PC-9 (cell line): ENCODE measurements at regions not wholly inside any gene's neighbourhood (a gene's known extent, or its start where the extent isn't known, plus 50 kb on each side); places are given as distances from the start of the nearest gene placed in this dataset.

Experiments used
- BruUV-seq: library from RNA; stranded (reverse); fragments of 400-500 nt; replicated peaks from 2 replicates; lab custom pipeline; 2021; lab: Mats Ljungman, UMichigan
- CTCF ChIA-PET: fragments of 300-600 bp; sonication (Branson Sonifier 250); formaldehyde crosslinking; loops from one replicate; lab custom pipeline; 2022; ENCODE audit warnings: antibody characterized with exemption; lab: Charles Lee
- POLR2A ChIA-PET: fragments of 300-600 bp; sonication (Branson Sonifier 250); formaldehyde crosslinking; loops from one replicate; lab custom pipeline; 2022; ENCODE audit warnings: antibody characterized with exemption; ENCODE audit not compliant: unreplicated experiment; lab: Charles Lee
- DNase-seq, 2 experiments: peaks; one replicate each; pipeline versions ENCODE4 v3.0.0 to v3.0.0-alpha.2; 2015 to 2022; ENCODE audit warnings: mixed read lengths in 1 of 2
- H2AFZ ChIP-seq: fragments of 200-600 bp; sonication (generic); 2 replicates; pipeline ENCODE4 v1.8.1; 2017; ENCODE audit warnings: antibody characterized with exemption
- H3F3A ChIP-seq: fragments of 200-600 bp; sonication (generic); 2 replicates; pipeline ENCODE4 v1.8.1; 2017; ENCODE audit warnings: antibody characterized with exemption, mild to moderate bottlenecking, low read depth; ENCODE audit not compliant: insufficient read depth
- H3K27ac ChIP-seq: fragments of 200-600 bp; sonication (generic); 2 replicates; pipeline ENCODE4 v1.6.1; 2016; ENCODE audit warnings: mixed run types
- H3K27me3 ChIP-seq: fragments of 200-600 bp; sonication (generic); 2 replicates; pipeline ENCODE4 v1.6.1; 2016; ENCODE audit warnings: low read depth, mixed run types; ENCODE audit not compliant: insufficient read depth
- H3K36me3 ChIP-seq: fragments of 200-600 bp; sonication (generic); 2 replicates; pipeline ENCODE4 v1.6.1; 2016; ENCODE audit warnings: low read depth, mixed run types
- H3K4me1 ChIP-seq: fragments of 200-600 bp; sonication (generic); replicated peaks from 2 replicates; pipeline ENCODE4 v1.6.1; 2016; ENCODE audit warnings: mixed run types; ENCODE audit not compliant: insufficient read depth
- H3K4me2 ChIP-seq: fragments of 200-600 bp; sonication (generic); 2 replicates; pipeline ENCODE4 v1.6.1; 2017; ENCODE audit warnings: mixed run types
- H3K4me3 ChIP-seq: fragments of 200-600 bp; sonication (generic); 2 replicates; pipeline ENCODE4 v1.6.1; 2016; ENCODE audit warnings: mixed run types
- H3K79me2 ChIP-seq: fragments of 200-600 bp; sonication (generic); 2 replicates; pipeline ENCODE4 v1.6.1; 2017; ENCODE audit warnings: low read depth, mixed run types
- H3K9me2 ChIP-seq: fragments of 200-600 bp; sonication (generic); 2 replicates; pipeline ENCODE4 v1.8.1; 2017; ENCODE audit warnings: mild to moderate bottlenecking; ENCODE audit not compliant: insufficient read depth
- H3K9me3 ChIP-seq: fragments of 200-600 bp; sonication (generic); 2 replicates; pipeline ENCODE4 v1.8.1; 2016; ENCODE audit warnings: low read depth; ENCODE audit not compliant: insufficient read depth
- H4K20me1 ChIP-seq: fragments of 200-600 bp; sonication (generic); 2 replicates; pipeline ENCODE4 v1.8.1; 2017; ENCODE audit not compliant: insufficient read depth
- EZH2 ChIP-seq: fragments of 200-600 bp; sonication (generic); IDR thresholded peaks from 2 replicates; pipeline ENCODE4 v1.8.0; 2017; ENCODE audit warnings: antibody characterized with exemption, low read depth
- intact Hi-C: fragments of 100-400 bp; cut with micrococcal nuclease; formaldehyde crosslinking; loops from one replicate; pipeline ENCODE4 v1.10.0; 2022; ENCODE audit not compliant: unreplicated experiment
- TF ChIP-seq, protein P1 (sequence below): fragments of 200-600 bp; sonication (generic); conservative IDR thresholded peaks from 2 replicates; pipeline ENCODE4 v1.6.1; 2017; ENCODE audit warnings: mixed run types, antibody characterized with exemption, mild to moderate bottlenecking, moderate library complexity

DNA sequence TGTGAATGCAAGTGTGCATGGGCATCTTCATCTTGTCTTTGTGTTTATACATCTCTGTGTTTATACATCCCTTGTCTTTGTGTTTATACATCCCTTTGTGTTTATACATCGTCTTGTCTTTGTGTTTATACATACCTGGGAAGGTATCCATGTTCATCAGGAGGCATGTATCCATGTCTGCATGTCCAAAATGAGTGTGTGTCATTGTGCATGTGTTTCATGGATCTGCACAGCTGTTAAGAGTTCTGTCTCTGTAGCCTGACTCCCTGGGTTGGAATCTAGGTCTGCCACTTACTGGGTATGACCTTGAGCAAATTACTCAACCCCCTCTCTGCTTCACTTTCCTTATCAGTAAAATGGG lies 50.1 kb upstream of the SIRPA start:
- BruUV-seq = no TSS peak
- TF ChIP-seq, protein P1, sequence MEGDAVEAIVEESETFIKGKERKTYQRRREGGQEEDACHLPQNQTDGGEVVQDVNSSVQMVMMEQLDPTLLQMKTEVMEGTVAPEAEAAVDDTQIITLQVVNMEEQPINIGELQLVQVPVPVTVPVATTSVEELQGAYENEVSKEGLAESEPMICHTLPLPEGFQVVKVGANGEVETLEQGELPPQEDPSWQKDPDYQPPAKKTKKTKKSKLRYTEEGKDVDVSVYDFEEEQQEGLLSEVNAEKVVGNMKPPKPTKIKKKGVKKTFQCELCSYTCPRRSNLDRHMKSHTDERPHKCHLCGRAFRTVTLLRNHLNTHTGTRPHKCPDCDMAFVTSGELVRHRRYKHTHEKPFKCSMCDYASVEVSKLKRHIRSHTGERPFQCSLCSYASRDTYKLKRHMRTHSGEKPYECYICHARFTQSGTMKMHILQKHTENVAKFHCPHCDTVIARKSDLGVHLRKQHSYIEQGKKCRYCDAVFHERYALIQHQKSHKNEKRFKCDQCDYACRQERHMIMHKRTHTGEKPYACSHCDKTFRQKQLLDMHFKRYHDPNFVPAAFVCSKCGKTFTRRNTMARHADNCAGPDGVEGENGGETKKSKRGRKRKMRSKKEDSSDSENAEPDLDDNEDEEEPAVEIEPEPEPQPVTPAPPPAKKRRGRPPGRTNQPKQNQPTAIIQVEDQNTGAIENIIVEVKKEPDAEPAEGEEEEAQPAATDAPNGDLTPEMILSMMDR = no peak
- TF ChIP-seq EZH2 = no peak
- Histone ChIP-seq H3K9me3 (no peaks in the 10 kb centered on the region), H3K27ac (no peak overlapping the region), H3K79me2 (no peaks in the 10 kb centered on the region), H3K4me2 (no peak overlapping the region), H3K4me3 (no peak overlapping the region), H3K9me2 (no peaks in the 10 kb centered on the region), H4K20me1 (no peaks in the 10 kb centered on the region), H2AFZ (no peak overlapping the region), H3F3A (no peaks in the 10 kb centered on the region), H3K4me1 (no peaks in the 10 kb centered on the region), H3K36me3 (no peaks in the 10 kb centered on the region), H3K27me3 (peaks cover 12% of the 10 kb centered on the region; the same call in 1 of the 2 replicates)
- DNase-seq = no peak
- CTCF ChIA-PET = no interaction called here
- intact Hi-C loops = no loop called here
- POLR2A ChIA-PET = interaction anchor here (1.0 kb wide), 1 partner anchor 84 kb away, joined by 3 read pairs; no protein-coding TSS in a partner anchor

DNA sequence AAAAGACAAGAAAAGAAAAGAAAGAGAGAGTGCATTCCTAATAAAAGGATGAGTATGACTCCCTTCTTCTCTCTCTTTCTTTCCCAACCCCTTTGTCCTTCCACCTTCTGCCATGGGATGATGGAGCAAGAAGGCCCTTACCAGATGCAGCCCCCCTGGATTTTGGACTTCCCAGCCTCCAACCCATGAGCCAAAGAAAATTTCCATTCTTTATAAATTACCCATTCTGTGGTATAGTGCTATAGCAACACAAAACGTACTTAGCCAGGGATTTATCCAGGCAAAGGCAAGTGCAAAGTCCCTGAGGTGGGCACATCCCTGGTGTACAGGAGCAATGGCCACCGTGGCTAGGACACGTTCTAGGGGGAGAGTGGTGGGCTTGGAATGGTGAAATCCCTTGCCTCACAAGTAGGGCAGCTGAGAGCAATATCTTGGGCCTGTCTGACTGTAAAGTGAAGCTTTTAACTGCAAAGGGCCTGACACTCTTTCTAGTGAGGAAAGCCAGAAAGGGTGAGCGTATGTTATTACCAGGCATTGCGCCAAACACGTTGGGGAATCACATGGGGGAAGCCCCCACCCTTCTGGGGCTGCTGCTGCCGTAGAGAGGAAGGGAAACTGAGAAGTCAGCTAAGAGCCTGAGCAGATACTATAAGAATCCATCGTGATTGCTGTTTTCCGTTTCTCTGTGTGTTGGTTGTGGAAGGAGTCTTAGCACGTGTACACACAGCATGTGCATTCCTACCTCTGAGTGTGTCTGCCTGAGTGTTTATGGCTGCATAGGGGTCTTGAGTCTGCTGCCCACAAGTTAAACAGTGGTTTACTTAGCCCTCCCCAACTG lies 50.7 kb upstream of the SIRPA start:
- no peak overlapping the region for H2AFZ ChIP-seq
- no peak overlapping the region for H3K4me3 ChIP-seq
- ChIA-PET POLR2A (interaction anchor here (1.0 kb wide), 1 partner anchor 84 kb away, joined by 3 read pairs; no protein-coding TSS in a partner anchor), CTCF (no interaction called here)
- H3K79me2 ChIP-seq = no peaks in the 10 kb centered on the region
- no peaks in the 10 kb centered on the region for H3K9me3 ChIP-seq
- no peaks in the 10 kb centered on the region for H3K36me3 ChIP-seq
- H3K27ac ChIP-seq = no peak overlapping the region
- intact Hi-C loops = no loop called here
- DNase-seq = no peak
- no peaks in the 10 kb centered on the region for H3F3A ChIP-seq
- no peaks in the 10 kb centered on the region for H3K9me2 ChIP-seq
- TF ChIP-seq, protein P1 = no peak
- TF ChIP-seq EZH2 = no peak
- H4K20me1 ChIP-seq = no peaks in the 10 kb centered on the region
- no TSS peak for BruUV-seq
- H3K4me2 ChIP-seq = no peak overlapping the region
- H3K4me1 ChIP-seq = no peaks in the 10 kb centered on the region
- H3K27me3 ChIP-seq = peaks cover 12% of the 10 kb centered on the region; the same call in 1 of the 2 replicates

DNA sequence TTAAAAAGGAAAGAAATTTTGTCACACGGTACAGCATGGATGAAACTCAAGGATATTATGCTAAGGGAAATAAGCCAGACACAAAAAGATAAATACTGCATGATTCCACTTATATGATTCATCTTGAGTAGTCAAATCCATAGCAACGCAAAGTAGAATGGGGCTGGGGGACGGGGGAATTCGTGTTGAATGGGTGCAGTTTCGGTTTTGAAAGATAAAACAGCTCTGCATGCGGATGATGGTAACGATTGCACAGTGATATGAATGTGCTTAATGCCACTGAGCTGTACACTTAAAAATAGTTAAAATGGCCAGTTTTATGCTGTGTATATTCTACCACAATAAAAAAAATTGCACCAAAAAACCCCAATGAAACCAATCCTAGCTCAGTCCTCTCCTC lies 52.9 kb upstream of the SIRPA start:
- H3K4me1 ChIP-seq = no peaks in the 10 kb centered on the region
- H3K9me3 ChIP-seq = no peaks in the 10 kb centered on the region
- H3K79me2 ChIP-seq = no peaks in the 10 kb centered on the region
- TF ChIP-seq, protein P1 = no peak
- TF ChIP-seq EZH2 = no peak
- DNase-seq = no peak
- H4K20me1 ChIP-seq = no peaks in the 10 kb centered on the region
- no peak overlapping the region for H3K4me3 ChIP-seq
- H3K27me3 ChIP-seq = peaks cover 19% of the 10 kb centered on the region; the same call in 1 of the 2 replicates
- H3K9me2 ChIP-seq = no peaks in the 10 kb centered on the region
- no peak overlapping the region for H2AFZ ChIP-seq
- H3K4me2 ChIP-seq = no peak overlapping the region
- CTCF ChIA-PET = interaction anchor here (0.7 kb wide), 1 partner anchor 817 kb away, joined by 3 read pairs; no protein-coding TSS in a partner anchor
- no peaks in the 10 kb centered on the region for H3K36me3 ChIP-seq
- no peak overlapping the region for H3K27ac ChIP-seq
- intact Hi-C loops = no loop called here
- POLR2A ChIA-PET = no interaction called here
- H3F3A ChIP-seq = no peaks in the 10 kb centered on the region
- no TSS peak for BruUV-seq
